GM21515 (cell line): ENCODE measurements at regions not wholly inside any gene's neighbourhood (a gene's known extent, or its start where the extent isn't known, plus 50 kb on each side); places are given as distances from the start of the nearest gene placed in this dataset.

Source experiments
- ATAC-seq: cut with Tn5 transposase; IDR thresholded peaks from one replicate; pipeline ENCODE4 v1.9.1; 2021; ENCODE audit not compliant: unreplicated experiment

GRCh38 chr16:73713251-73713650 lies 583.4 kb upstream of the PSMD7 start:
- no peak for ATAC-seq

GRCh38 chr16:73711406-73712080 lies 585.1 kb upstream of the PSMD7 start:
- ATAC-seq, result no peak

GRCh38 chr16:73710526-73710925 lies 586.1 kb upstream of the PSMD7 start:
- ATAC-seq, result no peak

- no peak for ATAC-seq
Observed at GRCh38 chr16:73707863-73708262, 588.8 kb upstream of the PSMD7 start.

- no peak for ATAC-seq
Observed at GRCh38 chr16:73703891-73704290, 592.7 kb upstream of the PSMD7 start.

GRCh38 chr16:73697336-73697735 lies 599.3 kb upstream of the PSMD7 start:
- ATAC-seq, result no peak

- no peak for ATAC-seq
Observed at GRCh38 chr16:73692861-73693260, 603.8 kb upstream of the PSMD7 start.

- no peak for ATAC-seq
Observed at GRCh38 chr16:73683804-73684203, 612.8 kb upstream of the PSMD7 start.

GRCh38 chr16:73672135-73672534 lies 624.2 kb upstream of the ZFHX3 start:
- ATAC-seq, result no peak

GRCh38 chr16:73670836-73671820 lies 623.2 kb upstream of the ZFHX3 start:
- no peak for ATAC-seq

GRCh38 chr16:73669535-73670274 lies 621.8 kb upstream of the ZFHX3 start:
- ATAC-seq, result no peak

- no peak for ATAC-seq
Observed at GRCh38 chr16:73663720-73664119, 615.8 kb upstream of the ZFHX3 start.

- no peak for ATAC-seq
Observed at GRCh38 chr16:73636196-73636595, 588.3 kb upstream of the ZFHX3 start.

- no peak for ATAC-seq
Observed at GRCh38 chr16:73629011-73629410, 581.1 kb upstream of the ZFHX3 start.

GRCh38 chr16:73617738-73618137 lies 569.8 kb upstream of the ZFHX3 start:
- ATAC-seq, result no peak

GRCh38 chr16:73616770-73617169 lies 568.8 kb upstream of the ZFHX3 start:
- ATAC-seq, result no peak

GRCh38 chr16:73616166-73616753 lies 568.3 kb upstream of the ZFHX3 start:
- no peak for ATAC-seq

GRCh38 chr16:73615071-73615940 lies 567.4 kb upstream of the ZFHX3 start:
- ATAC-seq, result no peak

GRCh38 chr16:73614131-73614530 lies 566.2 kb upstream of the ZFHX3 start:
- ATAC-seq, result no peak

GRCh38 chr16:73610605-73611156 lies 562.8 kb upstream of the ZFHX3 start:
- no peak for ATAC-seq
